ENCODE measurements at regions not wholly inside any gene's neighbourhood (a gene's known extent, or its start where the extent isn't known, plus 50 kb on each side); places are given as distances from the start of the nearest gene placed in this dataset.

GRCh38 chr10:121101561-121101960 is 250.4 kb downstream of the WDR11 start:
- TF ChIP-seq ASH2L (IDR thresholded peaks at IDR 0.05; ENCODE audit: borderline replicate concordance, low read depth): no peak
- no peak for TF ChIP-seq EGR1 (IDR thresholded peaks at IDR 0.05; ENCODE audit: borderline replicate concordance in 1 of 2, low read depth in 2 of 2, low read length in 2 of 2)
- Histone ChIP-seq H3K9ac (ENCODE audit: control insufficient read depth, insufficient read depth, low read length) (no peak overlapping the region), H2AFZ (ENCODE audit: control insufficient read depth, low read depth, low read length) (no peak overlapping the region), H3K4me1 (ENCODE audit: control insufficient read depth, insufficient read depth, low read length) (no peaks in the 10 kb centered on the region), H4K20me1 (ENCODE audit: control insufficient read depth, insufficient read depth) (no peaks in the 10 kb centered on the region), H3K9me3 (replicated peaks; ENCODE audit: control insufficient read depth, insufficient read depth, low read length) (no peaks in the 10 kb centered on the region), H3K36me3 (ENCODE audit: control insufficient read depth in 2 of 2, insufficient read depth in 2 of 2, low read length in 1 of 2) (no peaks in the 10 kb centered on the region), H3K27me3 (replicated peaks in 1 of 2; ENCODE audit: control insufficient read depth in 2 of 2, insufficient read depth in 2 of 2, low read length in 1 of 2) (no peaks in the 10 kb centered on the region; a peak in 2 of 4 replicates), H3K27ac (ENCODE audit: control insufficient read depth, insufficient read depth) (no peak overlapping the region), H3K4me2 (ENCODE audit: control insufficient read depth, insufficient read depth) (no peak overlapping the region), H3K4me3 (no peak overlapping the region), H3K79me2 (ENCODE audit: control insufficient read depth, insufficient read depth, low read length) (no peaks in the 10 kb centered on the region)
- DNase-seq (ENCODE audit: low read depth, low spot score) (no peak), FAIRE-seq (no peak), ATAC-seq (no peak)
- 48% methylated on average over 4 of the region's 4 CpGs for WGBS (ENCODE audit: insufficient coverage, insufficient replicate concordance, low lambda C conversion rate, missing lambda C conversion rate)
- intact Hi-C loops (cut with micrococcal nuclease; ENCODE audit: unreplicated experiment): no loop called here
- ChIA-PET RAD21 (ENCODE audit: unreplicated experiment) (no interaction called here), SMC1A (ENCODE audit: uncharacterized antibody, unreplicated experiment) (no interaction called here), CTCF (no interaction called here), POLR2A (no interaction called here)
- BruUV-seq (replicated peaks): no TSS peak
- in situ Hi-C loops (cut with MboI): no loop called here

GRCh38 chr10:121102706-121103105 is 251.5 kb downstream of the WDR11 start:
- FAIRE-seq (no peak), ATAC-seq (no peak), DNase-seq (ENCODE audit: low read depth, low spot score) (no peak)
- H3K27ac ChIP-seq (ENCODE audit: control insufficient read depth, insufficient read depth): no peak overlapping the region
- no peaks in the 10 kb centered on the region for H4K20me1 ChIP-seq (ENCODE audit: control insufficient read depth, insufficient read depth)
- ChIA-PET CTCF (no interaction called here), RAD21 (ENCODE audit: unreplicated experiment) (no interaction called here), SMC1A (ENCODE audit: uncharacterized antibody, unreplicated experiment) (no interaction called here), POLR2A (no interaction called here)
- H3K79me2 ChIP-seq (ENCODE audit: control insufficient read depth, insufficient read depth, low read length): no peaks in the 10 kb centered on the region
- no peaks in the 10 kb centered on the region for H3K36me3 ChIP-seq (ENCODE audit: control insufficient read depth in 2 of 2, insufficient read depth in 2 of 2, low read length in 1 of 2)
- TF ChIP-seq FOXK2 (IDR thresholded peaks at IDR 0.05): no peak
- TF ChIP-seq ZBTB4 (CRISPR knock-in tag; IDR thresholded peaks at IDR 0.05): no peak
- no peak for TF ChIP-seq SREBF2 (IDR thresholded peaks at IDR 0.05; ENCODE audit: low read length)
- TF ChIP-seq KLF5 (IDR thresholded peaks at IDR 0.05; ENCODE audit: partially characterized antibody): no peak
- no peak for TF ChIP-seq RBBP5 (conservative IDR thresholded peaks at IDR 0.05)
- no TSS peak for BruUV-seq (replicated peaks)
- H3K27me3 ChIP-seq (replicated peaks in 1 of 2; ENCODE audit: control insufficient read depth in 2 of 2, insufficient read depth in 2 of 2, low read length in 1 of 2): no peaks in the 10 kb centered on the region; a peak in 1 of 4 replicates
- 2% methylated on average over 4 of the region's 4 CpGs for WGBS (ENCODE audit: insufficient coverage, insufficient replicate concordance, low lambda C conversion rate, missing lambda C conversion rate)
- H2AFZ ChIP-seq (ENCODE audit: control insufficient read depth, low read depth, low read length): no peak overlapping the region
- no peaks in the 10 kb centered on the region for H3K4me1 ChIP-seq (ENCODE audit: control insufficient read depth, insufficient read depth, low read length)
- H3K4me3 ChIP-seq: no peak overlapping the region
- intact Hi-C loops (cut with micrococcal nuclease; ENCODE audit: unreplicated experiment) (no loop called here), in situ Hi-C loops (cut with MboI) (no loop called here)
- no peaks in the 10 kb centered on the region for H3K9me3 ChIP-seq (replicated peaks; ENCODE audit: control insufficient read depth, insufficient read depth, low read length)
- no peak overlapping the region for H3K9ac ChIP-seq (ENCODE audit: control insufficient read depth, insufficient read depth, low read length)
- H3K4me2 ChIP-seq (ENCODE audit: control insufficient read depth, insufficient read depth): no peak overlapping the region

Measured in GM12878 (cell line).